UCSD-AML1 (cell line): ENCODE measurements at regions not wholly inside any gene's neighbourhood (a gene's known extent, or its start where the extent isn't known, plus 50 kb on each side); places are given as distances from the start of the nearest gene placed in this dataset.
A peak's percentile ranks its signal among the peaks of the same experiment; 100 is the strongest.
"Not testable (repeated sequence)": the region's sequence is repeated elsewhere in the genome, so short reads cannot be mapped to it uniquely, and the experiment has no call there.

ENCODE experiments used
- DNase-seq: peaks from one replicate; lab custom pipeline; 2025; ENCODE audit not compliant: unreplicated experiment; lab: John Stamatoyannopoulos, UW

- no peak for DNase-seq
Observed at GRCh38 chr1:221863635-221864034, 121.7 kb upstream of the DUSP10 start.

GRCh38 chr1:221862971-221863370 lies 121.1 kb upstream of the DUSP10 start:
- DNase-seq: no peak

- no peak for DNase-seq
Observed at GRCh38 chr1:221858818-221859611, 117.1 kb upstream of the DUSP10 start.

- not testable (repeated sequence) for DNase-seq
Observed at GRCh38 chr1:221857094-221857444, 115.2 kb upstream of the DUSP10 start.

GRCh38 chr1:221856228-221857093 lies 114.6 kb upstream of the DUSP10 start:
- no peak for DNase-seq

- no peak for DNase-seq
Observed at GRCh38 chr1:221855156-221855555, 113.3 kb upstream of the DUSP10 start.

- no peak for DNase-seq
Observed at GRCh38 chr1:221851336-221851735, 109.4 kb upstream of the DUSP10 start.

GRCh38 chr1:221850470-221851187 lies 108.7 kb upstream of the DUSP10 start:
- no peak for DNase-seq

GRCh38 chr1:221849897-221850296 lies 108.0 kb upstream of the DUSP10 start:
- no peak for DNase-seq

- DNase-seq: no peak
Observed at GRCh38 chr1:221849110-221849509, 107.2 kb upstream of the DUSP10 start.

GRCh38 chr1:221847676-221848075 lies 105.8 kb upstream of the DUSP10 start:
- no peak for DNase-seq

GRCh38 chr1:221845650-221846371 lies 103.9 kb upstream of the DUSP10 start:
- no peak for DNase-seq

- no peak for DNase-seq
Observed at GRCh38 chr1:221841983-221842335, 100.1 kb upstream of the DUSP10 start.

- DNase-seq: no peak
Observed at GRCh38 chr1:221841251-221841982, 99.5 kb upstream of the DUSP10 start.

- DNase-seq: no peak
Observed at GRCh38 chr1:221840511-221841243, 98.8 kb upstream of the DUSP10 start.

- DNase-seq: no peak
Observed at GRCh38 chr1:221839782-221840395, 98.0 kb upstream of the DUSP10 start.

GRCh38 chr1:221839321-221839720 lies 97.4 kb upstream of the DUSP10 start:
- DNase-seq: no peak

GRCh38 chr1:221837896-221838295 lies 96.0 kb upstream of the DUSP10 start:
- DNase-seq: peak; percentile 19
